HepG2 (cell line): ENCODE measurements at regions not wholly inside any gene's neighbourhood (a gene's known extent, or its start where the extent isn't known, plus 50 kb on each side); places are given as distances from the start of the nearest gene placed in this dataset.

Experiments used
- ATAC-seq: fragments of 200-7000 bp; cut with Tn5 transposase; 3 replicates; pipeline ENCODE4 v1.9.1; 2020; ENCODE audit warnings: mild to moderate bottlenecking, moderate library complexity
- BruUV-seq: library from RNA; stranded (reverse); fragments of 400-500 nt; replicated peaks from 2 replicates; lab custom pipeline; 2021; lab: Mats Ljungman, UMichigan
- CTCF ChIA-PET: fragments of 300-600 bp; formaldehyde crosslinking; extraction: SDS; loops from one replicate; lab custom pipeline; 2021; ENCODE audit warnings: low total read pairs, inconsistent platforms, low intra/inter-chr PET ratio; lab: Yijun Ruan, JAX
- POLR2A ChIA-PET: fragments of 350-600 bp; sonication (Branson Sonifier 250); formaldehyde crosslinking; loops from one replicate; lab custom pipeline; 2020; ENCODE audit warnings: antibody characterized with exemption, inconsistent platforms; lab: Yijun Ruan, JAX
- DNase-seq: peaks from one replicate; pipeline ENCODE4 v3.0.0-alpha.2; 2015; ENCODE audit warnings: low spot score
- FAIRE-seq: peaks from 3 replicates; lab custom pipeline; 2011; peaks lifted over from hg19 to GRCh38; lab: Jason Lieb, UNC
- H2AFZ ChIP-seq: one replicate; pipeline ENCODE4 v1.6.1; 2011; ENCODE audit warnings: low read length, inconsistent platforms
- H3K27ac ChIP-seq: fragments of 300-600 bp; 3 replicates; pipeline ENCODE4 v1.8.0; 2011; ENCODE audit warnings: mixed run types, mild to moderate bottlenecking, mixed read lengths, low read length, inconsistent platforms; ENCODE audit not compliant: insufficient read depth; ENCODE audit errors: extremely low read length
- H3K27me3 ChIP-seq, 2 experiments: fragments of 200-600 bp in 1 of 2; 2 replicates in 1 of 2; 3 replicates in 1 of 2; pipeline versions ENCODE4 v1.6.0 to v1.8.0; 2011; ENCODE audit warnings: low read length in 2 of 2, mild to moderate bottlenecking in 2 of 2, moderate library complexity in 2 of 2, inconsistent platforms in 1 of 2; ENCODE audit not compliant: insufficient read depth in 2 of 2, control insufficient read depth in 1 of 2
- H3K36me3 ChIP-seq, 2 experiments: fragments of 200-600 bp in 1 of 2; replicated peaks in 1 of 2; 2 replicates in 1 of 2; 3 replicates in 1 of 2; pipeline versions ENCODE4 v1.5.1 to v1.8.0; 2011; ENCODE audit warnings: low read length in 2 of 2, inconsistent platforms in 1 of 2; ENCODE audit not compliant: insufficient read depth in 2 of 2, control insufficient read depth in 1 of 2
- H3K4me1 ChIP-seq: 2 replicates; pipeline ENCODE4 v1.5.1; 2012; ENCODE audit warnings: low read length, inconsistent platforms; ENCODE audit not compliant: insufficient read depth
- H3K4me2 ChIP-seq: 2 replicates; pipeline ENCODE4 v1.6.0; 2011; ENCODE audit warnings: low read depth, low read length, inconsistent platforms
- H3K4me3 ChIP-seq, 3 experiments: fragments of 200-600 bp in 1 of 3; sonication (generic), shearing (Covaris generic) in 1 of 3; replicated peaks in 1 of 3; 2 replicates each; pipeline ENCODE4 v1.5.1; 2011 to 2016; ENCODE audit warnings: low read length in 3 of 3, inconsistent platforms in 2 of 3, low read depth in 2 of 3, mild to moderate bottlenecking in 2 of 3, control low read depth in 1 of 3, mixed read lengths in 1 of 3; ENCODE audit not compliant: insufficient read depth in 1 of 3
- H3K79me2 ChIP-seq: one replicate; pipeline ENCODE4 v1.6.1; 2011; ENCODE audit warnings: low read length, inconsistent platforms; ENCODE audit not compliant: insufficient read depth
- H3K9ac ChIP-seq: 2 replicates; pipeline ENCODE4 v1.6.0; 2011; ENCODE audit warnings: mild to moderate bottlenecking, low read depth, low read length, inconsistent platforms; ENCODE audit not compliant: insufficient read depth
- H3K9me3 ChIP-seq: 2 replicates; pipeline ENCODE4 v1.5.1; 2012; ENCODE audit warnings: mild to moderate bottlenecking, low read length
- H4K20me1 ChIP-seq: 2 replicates; pipeline ENCODE4 v1.6.0; 2011; ENCODE audit warnings: inconsistent platforms, mild to moderate bottlenecking, low read length, moderate library complexity; ENCODE audit not compliant: insufficient read depth
- CBFB ChIP-seq: sonication (generic); formaldehyde crosslinking; IDR thresholded peaks from 2 replicates; pipeline ENCODE4 v1.4.0; 2020; ENCODE audit warnings: missing genetic modification reagents
- FIP1L1 ChIP-seq: fragments of 200-400 bp; formaldehyde crosslinking; IDR thresholded peaks from 2 replicates; pipeline ENCODE4 v1.6.1; 2018; ENCODE audit warnings: low read depth, mild to moderate bottlenecking, low read length, moderate library complexity, borderline replicate concordance; ENCODE audit not compliant: insufficient read depth
- NR2F2 ChIP-seq: IDR thresholded peaks from 2 replicates; pipeline ENCODE4 v1.6.1; 2012; ENCODE audit warnings: low read depth, inconsistent platforms, borderline replicate concordance
- RARG ChIP-seq: sonication (generic); formaldehyde crosslinking; IDR thresholded peaks from 2 replicates; pipeline ENCODE4 v1.4.0; 2020; ENCODE audit warnings: low read depth, mild to moderate bottlenecking, missing genetic modification reagents
- SSRP1 ChIP-seq: IDR thresholded peaks from 2 replicates; pipeline ENCODE4 v1.6.1; 2016; ENCODE audit warnings: control low read depth
- SUZ12 ChIP-seq: fragments of 150-350 bp; IDR thresholded peaks from 2 replicates; pipeline ENCODE4 v1.6.1; 2014; ENCODE audit warnings: low read depth, low read length
- ZNF333 ChIP-seq: sonication (generic); formaldehyde crosslinking; IDR thresholded peaks from 2 replicates; pipeline ENCODE4 v1.4.0; 2020; ENCODE audit warnings: mild to moderate bottlenecking, missing genetic modification reagents, borderline replicate concordance
- ZNF777 ChIP-seq: sonication (generic); formaldehyde crosslinking; IDR thresholded peaks from 2 replicates; pipeline ENCODE4 v1.4.0; 2020; ENCODE audit warnings: missing genetic modification reagents
- WGBS: methylation state at CpG from one replicate; pipeline ENCODE4 v1.1.6; 2017; ENCODE audit warnings: low lambda C conversion rate; 5-methylcytosine and 5-hydroxymethylcytosine counted together
- in situ Hi-C: cut with HindIII; loops from 2 replicates; pipeline ENCODE4 v1.10.0; 2017; ENCODE audit warnings: low pct_unique_long_range_greater_than_20kb; ENCODE audit not compliant: extremely low pct_ligation_motif_present
- intact Hi-C: fragments of 100-400 bp; cut with micrococcal nuclease; formaldehyde crosslinking; loops from one replicate; pipeline ENCODE4 v1.10.0; 2022; ENCODE audit not compliant: unreplicated experiment
- TF ChIP-seq, protein P1 (sequence below): sonication (generic); formaldehyde crosslinking; IDR thresholded peaks from 2 replicates; pipeline ENCODE4 v1.5.0; 2020; ENCODE audit warnings: mild to moderate bottlenecking, missing genetic modification reagents

DNA sequence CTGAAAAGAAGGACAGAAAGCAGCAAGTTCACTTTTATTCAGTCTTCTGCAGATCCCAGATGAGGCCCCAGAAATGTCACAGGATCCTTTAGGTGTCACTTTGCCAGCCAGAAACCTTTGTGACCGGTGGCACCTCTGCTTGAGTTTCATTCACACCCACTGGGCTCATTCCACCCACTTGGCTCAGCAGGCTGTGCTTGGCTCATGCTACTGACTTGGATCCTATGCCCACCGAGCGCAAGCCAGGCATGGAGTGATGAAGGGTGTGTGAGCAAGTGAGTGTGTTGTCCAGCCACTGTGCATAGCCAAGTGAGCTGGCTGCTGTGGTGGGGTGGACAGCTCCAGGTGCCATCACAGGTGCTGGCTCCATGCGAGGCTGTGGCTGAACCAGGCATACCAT, 357.0 kb upstream of the GULP1 start:
- H3K4me2 ChIP-seq: no peak overlapping the region
- H3K27me3 ChIP-seq: no peaks in the 10 kb centered on the region
- H4K20me1 ChIP-seq: no peaks in the 10 kb centered on the region
- no peak overlapping the region for H2AFZ ChIP-seq
- 36% methylated on average over 4 of the region's 4 CpGs for WGBS
- in situ Hi-C loops: no loop called here
- CTCF ChIA-PET: no interaction called here
- intact Hi-C loops: no loop called here
- POLR2A ChIA-PET: no interaction called here
- H3K4me3 ChIP-seq: no peak overlapping the region
- ATAC-seq (no peak), FAIRE-seq (no peak)
- BruUV-seq: no TSS peak
- H3K27ac ChIP-seq: no peak overlapping the region
- H3K36me3 ChIP-seq: no peaks in the 10 kb centered on the region
- H3K9ac ChIP-seq: no peak overlapping the region
- TF ChIP-seq RARG (CRISPR knock-in tag) (no peak), NR2F2 (no peak), SSRP1 (CRISPR knock-in tag) (no peak)
- TF ChIP-seq, all 625 proteins: peak for 0
- H3K79me2 ChIP-seq: no peaks in the 10 kb centered on the region
- no peaks in the 10 kb centered on the region for H3K4me1 ChIP-seq
- no peaks in the 10 kb centered on the region for H3K9me3 ChIP-seq
- DNase-seq: no peak

DNA sequence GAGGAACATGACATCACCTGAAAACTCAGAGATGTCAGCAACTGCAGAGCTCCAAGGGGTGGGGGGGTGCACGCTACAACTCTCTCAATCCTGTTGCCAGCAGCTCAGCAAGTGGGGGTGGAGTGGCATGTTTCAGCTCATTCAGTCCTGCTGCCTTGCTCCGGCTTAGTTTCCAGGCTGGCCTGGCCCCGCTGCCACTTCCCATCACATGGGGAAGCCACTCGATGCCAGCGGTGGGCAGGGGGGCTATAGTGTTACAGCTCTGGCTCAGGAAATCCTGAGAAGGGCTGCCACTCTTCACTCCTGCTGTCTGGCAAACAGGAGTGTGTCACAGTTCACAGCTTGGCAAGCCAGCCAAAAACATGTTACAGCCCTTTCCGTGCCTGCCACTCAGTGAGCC, 356.5 kb upstream of the GULP1 start:
- FAIRE-seq (no peak), DNase-seq (no peak), ATAC-seq (no peak)
- no peaks in the 10 kb centered on the region for H3K79me2 ChIP-seq
- H3K27me3 ChIP-seq: no peaks in the 10 kb centered on the region
- WGBS: 8% methylated on average over 2 of the region's 6 CpGs
- ChIA-PET POLR2A (no interaction called here), CTCF (no interaction called here)
- no peak overlapping the region for H3K4me2 ChIP-seq
- in situ Hi-C loops: no loop called here
- no TSS peak for BruUV-seq
- no peaks in the 10 kb centered on the region for H4K20me1 ChIP-seq
- no peak overlapping the region for H3K4me3 ChIP-seq
- H3K9me3 ChIP-seq: no peaks in the 10 kb centered on the region
- H2AFZ ChIP-seq: no peak overlapping the region
- no peak overlapping the region for H3K9ac ChIP-seq
- H3K27ac ChIP-seq: no peak overlapping the region
- no peaks in the 10 kb centered on the region for H3K4me1 ChIP-seq
- H3K36me3 ChIP-seq: no peaks in the 10 kb centered on the region
- intact Hi-C loops: no loop called here
- TF ChIP-seq ZNF333 (CRISPR knock-in tag) (no peak), ZNF777 (CRISPR knock-in tag) (no peak), SUZ12 (no peak), FIP1L1 (no peak), CBFB (CRISPR knock-in tag) (no peak)
- TF ChIP-seq, protein P1, sequence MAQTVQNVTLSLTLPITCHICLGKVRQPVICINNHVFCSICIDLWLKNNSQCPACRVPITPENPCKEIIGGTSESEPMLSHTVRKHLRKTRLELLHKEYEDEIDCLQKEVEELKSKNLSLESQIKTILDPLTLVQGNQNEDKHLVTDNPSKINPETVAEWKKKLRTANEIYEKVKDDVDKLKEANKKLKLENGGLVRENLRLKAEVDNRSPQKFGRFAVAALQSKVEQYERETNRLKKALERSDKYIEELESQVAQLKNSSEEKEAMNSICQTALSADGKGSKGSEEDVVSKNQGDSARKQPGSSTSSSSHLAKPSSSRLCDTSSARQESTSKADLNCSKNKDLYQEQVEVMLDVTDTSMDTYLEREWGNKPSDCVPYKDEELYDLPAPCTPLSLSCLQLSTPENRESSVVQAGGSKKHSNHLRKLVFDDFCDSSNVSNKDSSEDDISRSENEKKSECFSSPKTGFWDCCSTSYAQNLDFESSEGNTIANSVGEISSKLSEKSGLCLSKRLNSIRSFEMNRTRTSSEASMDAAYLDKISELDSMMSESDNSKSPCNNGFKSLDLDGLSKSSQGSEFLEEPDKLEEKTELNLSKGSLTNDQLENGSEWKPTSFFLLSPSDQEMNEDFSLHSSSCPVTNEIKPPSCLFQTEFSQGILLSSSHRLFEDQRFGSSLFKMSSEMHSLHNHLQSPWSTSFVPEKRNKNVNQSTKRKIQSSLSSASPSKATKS: no peak
